K562 (cell line): ENCODE measurements at regions not wholly inside any gene's neighbourhood (a gene's known extent, or its start where the extent isn't known, plus 50 kb on each side); places are given as distances from the start of the nearest gene placed in this dataset.
A peak's percentile ranks its signal among the peaks of the same experiment; 100 is the strongest.

ENCODE experiments used
- CBFA2T2 ChIP-seq: fragments of 450-650 bp; conservative IDR thresholded peaks from 2 replicates; pipeline ENCODE4 v1.6.1; 2017; ENCODE audit warnings: mild to moderate bottlenecking
- DNMT1 ChIP-seq: fragments of 450-650 bp; IDR thresholded peaks from 2 replicates; pipeline ENCODE4 v1.6.1; 2016; ENCODE audit warnings: antibody characterized with exemption, mild to moderate bottlenecking
- FOSL1 ChIP-seq: fragments of 200-800 bp; sonication (Bioruptor generic); conservative IDR thresholded peaks from 2 replicates; pipeline ENCODE4 v1.6.1; 2016; ENCODE audit warnings: missing genetic modification characterization, missing compliant biosample characterization
- ILF3 ChIP-seq: fragments of 450-650 bp; IDR thresholded peaks from 2 replicates; pipeline ENCODE4 v1.6.1; 2018; ENCODE audit warnings: antibody characterized with exemption, mild to moderate bottlenecking, moderate library complexity, borderline replicate concordance
- MAFK ChIP-seq: IDR thresholded peaks from 2 replicates; pipeline ENCODE4 v1.6.1; 2011; ENCODE audit warnings: low read length, improper control_type of control experiment
- MAZ ChIP-seq, 2 experiments: fragments of 450-650 bp in 1 of 2; sonication (generic) in 1 of 2; formaldehyde crosslinking; IDR thresholded peaks in 1 of 2; conservative IDR thresholded peaks in 1 of 2; 2 replicates each; pipeline versions ENCODE4 v1.4.0 to v1.5.0; 2020; ENCODE audit warnings: mild to moderate bottlenecking in 1 of 2, missing genetic modification reagents in 1 of 2
- MEIS2 ChIP-seq: fragments of 450-650 bp; IDR thresholded peaks from 2 replicates; pipeline ENCODE4 v1.6.1; 2014; ENCODE audit warnings: mild to moderate bottlenecking; ENCODE audit not compliant: partially characterized antibody
- NR3C1 ChIP-seq: sonication (generic); formaldehyde crosslinking; IDR thresholded peaks from 2 replicates; pipeline ENCODE4 v1.8.1; 2022; ENCODE audit warnings: missing genetic modification reagents
- NRF1 ChIP-seq, 2 experiments: fragments of 450-650 bp; IDR thresholded peaks in 1 of 2; conservative IDR thresholded peaks in 1 of 2; 2 replicates each; pipeline ENCODE4 v1.6.1; 2014; ENCODE audit warnings: mild to moderate bottlenecking in 2 of 2
- PATZ1 ChIP-seq: fragments of 250-450 bp; sonication (Bioruptor Pico); IDR thresholded peaks from 2 replicates; pipeline ENCODE4 v1.5.0; 2020; ENCODE audit warnings: mild to moderate bottlenecking, borderline replicate concordance
- PYGO2 ChIP-seq: fragments of 450-650 bp; IDR thresholded peaks from 2 replicates; pipeline ENCODE4 v1.6.1; 2016; ENCODE audit warnings: mild to moderate bottlenecking, missing genetic modification characterization, moderate library complexity, missing compliant biosample characterization
- TEAD4 ChIP-seq, 2 experiments: sonication (generic) in 1 of 2; formaldehyde crosslinking in 1 of 2; IDR thresholded peaks; 2 replicates each; pipeline versions ENCODE4 v1.6.1 to v1.8.0; 2012 to 2022; ENCODE audit warnings: borderline replicate concordance in 1 of 2, inconsistent platforms in 1 of 2, low read length in 1 of 2, mild to moderate bottlenecking in 1 of 2, missing genetic modification reagents in 1 of 2
- ZBTB43 ChIP-seq: sonication (generic); formaldehyde crosslinking; IDR thresholded peaks from 2 replicates; pipeline ENCODE4 v1.8.0; 2023; ENCODE audit warnings: mild to moderate bottlenecking, missing genetic modification reagents
- ZBTB9 ChIP-seq: fragments of 450-650 bp; formaldehyde crosslinking; IDR thresholded peaks from 2 replicates; pipeline ENCODE4 v1.4.0; 2020; ENCODE audit warnings: mild to moderate bottlenecking, moderate library complexity
- ZNF134 ChIP-seq: fragments of 250-450 bp; sonication (Bioruptor Pico); conservative IDR thresholded peaks from 2 replicates; pipeline ENCODE4 v1.4.0; 2020
- ZNF224 ChIP-seq: sonication (generic); formaldehyde crosslinking; IDR thresholded peaks from 2 replicates; pipeline ENCODE4 v1.8.0; 2022; ENCODE audit warnings: mild to moderate bottlenecking, missing genetic modification reagents
- ZNF41 ChIP-seq: fragments of 250-450 bp; sonication (Bioruptor Pico); conservative IDR thresholded peaks from 2 replicates; pipeline ENCODE4 v1.4.0; 2020; ENCODE audit warnings: mild to moderate bottlenecking
- ZNF512 ChIP-seq: IDR thresholded peaks from 2 replicates; pipeline ENCODE4 v1.6.1; 2016; ENCODE audit warnings: missing genetic modification characterization, missing compliant biosample characterization
- ZNF583 ChIP-seq: fragments of 250-450 bp; sonication (Bioruptor Pico); IDR thresholded peaks from 2 replicates; pipeline ENCODE4 v1.4.0; 2020
- ZNF75A ChIP-seq: fragments of 450-650 bp; formaldehyde crosslinking; IDR thresholded peaks from 2 replicates; pipeline ENCODE4 v1.4.0; 2020; ENCODE audit warnings: mild to moderate bottlenecking

DNA sequence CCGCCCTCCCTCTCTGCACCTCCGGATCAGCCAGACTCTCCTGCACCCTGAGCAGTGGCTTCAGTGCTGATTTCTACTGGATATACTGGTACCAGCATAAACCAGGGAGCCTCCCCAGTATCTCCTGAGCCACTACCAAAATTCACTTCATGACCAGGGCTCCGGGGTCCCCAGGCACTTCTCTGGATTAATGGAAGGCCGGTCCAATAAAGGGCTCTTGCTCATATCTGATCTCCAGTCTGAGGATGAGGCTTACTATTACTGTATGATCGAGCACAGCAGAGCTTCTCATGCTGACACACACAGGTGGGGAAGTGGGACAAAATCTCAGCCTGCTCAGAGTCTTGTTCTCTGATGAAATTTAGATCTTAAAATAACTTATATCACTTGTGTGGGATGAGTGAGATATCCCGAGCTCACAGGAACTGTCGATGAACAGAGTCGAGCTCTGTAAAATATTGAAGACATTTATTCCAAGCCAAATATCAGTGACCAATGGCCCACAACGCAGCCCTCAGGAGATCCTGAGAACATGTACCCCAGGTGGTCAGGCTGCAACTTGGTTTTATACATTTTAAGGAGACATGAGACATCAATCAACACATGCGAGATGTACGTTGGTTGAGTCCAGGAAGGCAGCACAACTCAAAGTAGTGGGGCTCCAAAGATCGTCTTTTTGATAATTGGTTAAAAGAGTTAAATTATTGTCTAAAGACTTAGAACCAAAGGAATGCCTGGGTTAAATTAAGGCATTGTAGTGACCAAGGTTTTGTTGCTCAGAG is 93.0 kb upstream of the TOP3B start (continued):
- TF ChIP-seq NRF1 (conservative IDR thresholded peaks at IDR 0.05 in 1 of 2, IDR thresholded peaks at IDR 0.05 in 1 of 2): peak in 1 of 2 experiments; percentile 7; a peak in 2 of 4 replicates
- no peak for TF ChIP-seq DNMT1
- 0 out of 2 replicates have a peak, but pooled peaks have one; percentile 26 for TF ChIP-seq ZNF224 (CRISPR knock-in tag)
- TF ChIP-seq ILF3: no peak
- no peak for TF ChIP-seq CBFA2T2
- 0 out of 2 replicates have a peak, but pooled peaks have one; percentile 52 for TF ChIP-seq ZBTB43 (CRISPR knock-in tag)
- TF ChIP-seq ZNF512: no peak
- TF ChIP-seq PATZ1 (CRISPR knock-in tag): no peak
- TF ChIP-seq FOSL1: peak; percentile 65
- TF ChIP-seq MAZ (CRISPR knock-in tag; conservative IDR thresholded peaks at IDR 0.05 in 1 of 2, IDR thresholded peaks at IDR 0.05 in 1 of 2): 0 out of 4 replicates have a peak, but pooled peaks of 1 of the 2 experiments have one; percentile 27
- peak; percentile 56; the same call in 1 of the 2 replicates for TF ChIP-seq ZNF134 (CRISPR knock-in tag)
- TF ChIP-seq ZBTB9 (CRISPR knock-in tag): 0 out of 2 replicates have a peak, but pooled peaks have one; percentile 55
- no peak for TF ChIP-seq PYGO2
- TF ChIP-seq TEAD4 (IDR thresholded peaks at IDR 0.05; ENCODE audit: low read length): no peak
- TF ChIP-seq TEAD4 (CRISPR knock-in tag; IDR thresholded peaks at IDR 0.05; ENCODE audit: borderline replicate concordance): peak; percentile 56; the same call in 1 of the 2 replicates
- TF ChIP-seq ZNF75A (CRISPR knock-in tag): 0 out of 2 replicates have a peak, but pooled peaks have one; percentile 47
- 0 out of 2 replicates have a peak, but pooled peaks have one; percentile 15 for TF ChIP-seq NR3C1
- TF ChIP-seq MEIS2: peak; percentile 54
- TF ChIP-seq ZNF41 (CRISPR knock-in tag): 0 out of 2 replicates have a peak, but pooled peaks have one; percentile 37
- TF ChIP-seq ZNF583 (CRISPR knock-in tag): 0 out of 2 replicates have a peak, but pooled peaks have one; percentile 45
- no peak; the same call in 1 of the 2 replicates for TF ChIP-seq MAFK
